ENCODE measurements at regions not wholly inside any gene's neighbourhood (a gene's known extent, or its start where the extent isn't known, plus 50 kb on each side); places are given as distances from the start of the nearest gene placed in this dataset.

GRCh38 chrX:104329731-104330130 lies 75.0 kb upstream of the ESX1 start:
- no peak for TF ChIP-seq BHLHE40 (IDR thresholded peaks at IDR 0.05; ENCODE audit: borderline replicate concordance)
- no peak for TF ChIP-seq SP1 (IDR thresholded peaks at IDR 0.05)
- no peak for TF ChIP-seq ARNT (IDR thresholded peaks at IDR 0.05)
- TF ChIP-seq SUZ12 (IDR thresholded peaks at IDR 0.05), result no peak
- TF ChIP-seq ELF4 (IDR thresholded peaks at IDR 0.05), result no peak

Measured in HEK293T (cell line).